ENCODE measurements at regions not wholly inside any gene's neighbourhood (a gene's known extent, or its start where the extent isn't known, plus 50 kb on each side); places are given as distances from the start of the nearest gene placed in this dataset.

DNA sequence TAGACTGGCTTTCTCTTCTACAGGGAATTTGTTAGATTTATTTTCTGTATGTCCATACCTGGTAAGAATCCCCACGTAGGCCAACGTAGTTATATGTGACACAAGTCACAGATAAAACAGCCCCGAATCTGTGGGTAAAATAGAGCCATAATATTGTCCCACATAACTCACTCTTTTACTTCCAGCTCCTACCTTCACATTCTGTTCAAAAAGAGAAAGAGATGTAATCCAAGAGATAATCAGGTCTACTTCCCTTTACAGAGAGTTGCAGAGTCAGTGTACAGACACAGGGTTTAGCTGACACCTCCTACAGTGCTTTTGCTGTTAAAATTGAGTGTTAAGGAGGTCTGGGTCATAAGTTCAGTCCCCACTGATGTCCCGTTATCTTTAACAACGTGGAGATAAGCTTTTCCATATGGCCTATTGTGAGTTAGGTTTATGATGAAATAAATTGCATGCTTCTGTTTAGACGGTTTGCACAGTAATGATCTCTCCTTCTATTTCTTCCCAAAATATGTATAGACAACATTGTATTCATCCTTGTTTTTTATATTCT is 446.5 kb downstream of the ADAMTS20 start:
- TF ChIP-seq, protein P1, sequence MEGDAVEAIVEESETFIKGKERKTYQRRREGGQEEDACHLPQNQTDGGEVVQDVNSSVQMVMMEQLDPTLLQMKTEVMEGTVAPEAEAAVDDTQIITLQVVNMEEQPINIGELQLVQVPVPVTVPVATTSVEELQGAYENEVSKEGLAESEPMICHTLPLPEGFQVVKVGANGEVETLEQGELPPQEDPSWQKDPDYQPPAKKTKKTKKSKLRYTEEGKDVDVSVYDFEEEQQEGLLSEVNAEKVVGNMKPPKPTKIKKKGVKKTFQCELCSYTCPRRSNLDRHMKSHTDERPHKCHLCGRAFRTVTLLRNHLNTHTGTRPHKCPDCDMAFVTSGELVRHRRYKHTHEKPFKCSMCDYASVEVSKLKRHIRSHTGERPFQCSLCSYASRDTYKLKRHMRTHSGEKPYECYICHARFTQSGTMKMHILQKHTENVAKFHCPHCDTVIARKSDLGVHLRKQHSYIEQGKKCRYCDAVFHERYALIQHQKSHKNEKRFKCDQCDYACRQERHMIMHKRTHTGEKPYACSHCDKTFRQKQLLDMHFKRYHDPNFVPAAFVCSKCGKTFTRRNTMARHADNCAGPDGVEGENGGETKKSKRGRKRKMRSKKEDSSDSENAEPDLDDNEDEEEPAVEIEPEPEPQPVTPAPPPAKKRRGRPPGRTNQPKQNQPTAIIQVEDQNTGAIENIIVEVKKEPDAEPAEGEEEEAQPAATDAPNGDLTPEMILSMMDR (IDR thresholded peaks at IDR 0.05) = no peak
- TF ChIP-seq ZNF232 (CRISPR knock-in tag; IDR thresholded peaks at IDR 0.05) (no peak), ESRRA (CRISPR knock-in tag; IDR thresholded peaks at IDR 0.05; ENCODE audit: borderline replicate concordance) (no peak), ELF4 (CRISPR knock-in tag; IDR thresholded peaks at IDR 0.05; ENCODE audit: low read depth) (no peak), CREM (CRISPR knock-in tag; IDR thresholded peaks at IDR 0.05) (no peak), MYBL2 (CRISPR knock-in tag; IDR thresholded peaks at IDR 0.05) (no peak)
- TF ChIP-seq, protein P2, sequence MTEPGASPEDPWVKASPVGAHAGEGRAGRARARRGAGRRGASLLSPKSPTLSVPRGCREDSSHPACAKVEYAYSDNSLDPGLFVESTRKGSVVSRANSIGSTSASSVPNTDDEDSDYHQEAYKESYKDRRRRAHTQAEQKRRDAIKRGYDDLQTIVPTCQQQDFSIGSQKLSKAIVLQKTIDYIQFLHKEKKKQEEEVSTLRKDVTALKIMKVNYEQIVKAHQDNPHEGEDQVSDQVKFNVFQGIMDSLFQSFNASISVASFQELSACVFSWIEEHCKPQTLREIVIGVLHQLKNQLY (CRISPR knock-in tag; IDR thresholded peaks at IDR 0.05) = no peak
- TF ChIP-seq, protein P3, sequence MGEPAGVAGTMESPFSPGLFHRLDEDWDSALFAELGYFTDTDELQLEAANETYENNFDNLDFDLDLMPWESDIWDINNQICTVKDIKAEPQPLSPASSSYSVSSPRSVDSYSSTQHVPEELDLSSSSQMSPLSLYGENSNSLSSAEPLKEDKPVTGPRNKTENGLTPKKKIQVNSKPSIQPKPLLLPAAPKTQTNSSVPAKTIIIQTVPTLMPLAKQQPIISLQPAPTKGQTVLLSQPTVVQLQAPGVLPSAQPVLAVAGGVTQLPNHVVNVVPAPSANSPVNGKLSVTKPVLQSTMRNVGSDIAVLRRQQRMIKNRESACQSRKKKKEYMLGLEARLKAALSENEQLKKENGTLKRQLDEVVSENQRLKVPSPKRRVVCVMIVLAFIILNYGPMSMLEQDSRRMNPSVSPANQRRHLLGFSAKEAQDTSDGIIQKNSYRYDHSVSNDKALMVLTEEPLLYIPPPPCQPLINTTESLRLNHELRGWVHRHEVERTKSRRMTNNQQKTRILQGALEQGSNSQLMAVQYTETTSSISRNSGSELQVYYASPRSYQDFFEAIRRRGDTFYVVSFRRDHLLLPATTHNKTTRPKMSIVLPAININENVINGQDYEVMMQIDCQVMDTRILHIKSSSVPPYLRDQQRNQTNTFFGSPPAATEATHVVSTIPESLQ (CRISPR knock-in tag; IDR thresholded peaks at IDR 0.05) = no peak
- TF ChIP-seq, protein P4, sequence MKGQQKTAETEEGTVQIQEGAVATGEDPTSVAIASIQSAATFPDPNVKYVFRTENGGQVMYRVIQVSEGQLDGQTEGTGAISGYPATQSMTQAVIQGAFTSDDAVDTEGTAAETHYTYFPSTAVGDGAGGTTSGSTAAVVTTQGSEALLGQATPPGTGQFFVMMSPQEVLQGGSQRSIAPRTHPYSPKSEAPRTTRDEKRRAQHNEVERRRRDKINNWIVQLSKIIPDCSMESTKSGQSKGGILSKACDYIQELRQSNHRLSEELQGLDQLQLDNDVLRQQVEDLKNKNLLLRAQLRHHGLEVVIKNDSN (CRISPR knock-in tag; IDR thresholded peaks at IDR 0.05) = no peak
- TF ChIP-seq, protein P5, sequence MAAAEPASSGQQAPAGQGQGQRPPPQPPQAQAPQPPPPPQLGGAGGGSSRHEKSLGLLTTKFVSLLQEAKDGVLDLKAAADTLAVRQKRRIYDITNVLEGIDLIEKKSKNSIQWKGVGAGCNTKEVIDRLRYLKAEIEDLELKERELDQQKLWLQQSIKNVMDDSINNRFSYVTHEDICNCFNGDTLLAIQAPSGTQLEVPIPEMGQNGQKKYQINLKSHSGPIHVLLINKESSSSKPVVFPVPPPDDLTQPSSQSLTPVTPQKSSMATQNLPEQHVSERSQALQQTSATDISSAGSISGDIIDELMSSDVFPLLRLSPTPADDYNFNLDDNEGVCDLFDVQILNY (CRISPR knock-in tag; IDR thresholded peaks at IDR 0.05) = no peak

Data from WTC11 (cell line).